Kidney (tissue), 13 donors: ENCODE measurements at regions not wholly inside any gene's neighbourhood (a gene's known extent, or its start where the extent isn't known, plus 50 kb on each side); places are given as distances from the start of the nearest gene placed in this dataset.

Experiments
- DNase-seq, 5 donors: peaks; one replicate each; pipeline ENCODE4 v3.0.0-alpha.2; 2013 to 2020
- FAIRE-seq: peaks from 2 replicates; lab custom pipeline; 2012; peaks lifted over from hg19 to GRCh38; lab: Jason Lieb, UNC
- H3K27ac ChIP-seq, 2 donors: one replicate each; pipeline ENCODE4 v1.7.0; 2013; ENCODE audit warnings: low read depth in 2 of 2, low read length in 2 of 2, inconsistent platforms in 1 of 2
- H3K27me3 ChIP-seq: one replicate; pipeline ENCODE4 v1.7.1; 2013; ENCODE audit warnings: low read length, inconsistent platforms; ENCODE audit not compliant: control insufficient read depth, insufficient read depth
- H3K36me3 ChIP-seq, 3 donors: one replicate each; pipeline versions ENCODE4 v1.7.0 to v1.7.1; 2013; ENCODE audit warnings: low read length in 3 of 3, control low read depth in 1 of 3, inconsistent platforms in 1 of 3; ENCODE audit not compliant: insufficient read depth in 3 of 3, control insufficient read depth in 2 of 3
- H3K4me1 ChIP-seq, 3 donors: one replicate each; pipeline versions ENCODE4 v1.7.0 to v1.7.1; 2013; ENCODE audit warnings: low read length in 3 of 3, inconsistent platforms in 1 of 3, low read depth in 1 of 3; ENCODE audit not compliant: control insufficient read depth in 2 of 3, insufficient read depth in 2 of 3
- H3K4me3 ChIP-seq, 3 donors: one replicate each; pipeline versions ENCODE4 v1.7.0 to v1.8.1; 2013; ENCODE audit warnings: low read length in 3 of 3, control low read depth in 1 of 3, inconsistent platforms in 1 of 3
- H3K9ac ChIP-seq, 3 donors: one replicate each; pipeline versions ENCODE4 v1.7.0 to v1.7.1; 2013; ENCODE audit warnings: low read length in 3 of 3, control low read depth in 1 of 3, inconsistent platforms in 1 of 3
- H3K9me3 ChIP-seq, 3 donors: one replicate each; pipeline versions ENCODE4 v1.7.0 to v1.7.1; 2013; ENCODE audit warnings: low read length in 3 of 3, control low read depth in 1 of 3, inconsistent platforms in 1 of 3; ENCODE audit not compliant: control insufficient read depth in 2 of 3, insufficient read depth in 1 of 3
- intact Hi-C: fragments of 100-400 bp; cut with DNase I; formaldehyde crosslinking; loops from one replicate; pipeline ENCODE4 v1.11.1; 2022
- TF ChIP-seq, protein P1 (sequence below): IDR thresholded peaks from 3 replicates; pipeline ENCODE4 v1.5.1; 2012; ENCODE audit warnings: mild to moderate bottlenecking, moderate library complexity, borderline replicate concordance; ENCODE audit not compliant: insufficient read depth; ENCODE audit errors: extremely low read depth
- donor health status: control.
- donor health status: control.
- donor health status: control.
- donor health status: control.
- donor health status: control.
- donor health status: DM: yes; HTN: yes; CAD: no.
- donor health status: Normal renal cell carcinoma (clear cell type).

DNA sequence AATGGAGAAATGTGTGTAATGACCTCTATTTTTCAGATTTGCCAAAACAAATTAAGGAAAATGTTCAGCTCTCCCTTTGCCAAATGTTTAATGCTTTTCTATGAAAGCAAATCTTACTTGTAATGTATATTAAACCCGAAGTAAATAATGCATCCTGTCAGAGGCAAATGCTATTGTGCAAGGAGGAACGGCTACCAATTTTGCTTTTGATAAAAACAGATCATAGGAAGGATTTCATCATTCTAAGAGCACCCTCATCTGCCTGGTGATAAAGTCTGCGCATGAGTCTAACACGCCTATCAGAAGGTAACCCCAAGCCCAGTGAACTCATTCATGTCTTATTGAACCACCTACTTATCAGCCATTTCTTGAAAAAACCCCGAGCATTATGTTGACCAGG is 412.4 kb upstream of the MKI67 start:
- Histone ChIP-seq H3K36me3 (no peaks in the 10 kb centered on the region), H3K9me3 (no peaks in the 10 kb centered on the region), H3K27me3 (no peaks in the 10 kb centered on the region), H3K4me3 (no peak overlapping the region), H3K9ac (no peak overlapping the region), H3K27ac (no peak overlapping the region), H3K4me1 (no peaks in the 10 kb centered on the region)
- TF ChIP-seq, protein P1, sequence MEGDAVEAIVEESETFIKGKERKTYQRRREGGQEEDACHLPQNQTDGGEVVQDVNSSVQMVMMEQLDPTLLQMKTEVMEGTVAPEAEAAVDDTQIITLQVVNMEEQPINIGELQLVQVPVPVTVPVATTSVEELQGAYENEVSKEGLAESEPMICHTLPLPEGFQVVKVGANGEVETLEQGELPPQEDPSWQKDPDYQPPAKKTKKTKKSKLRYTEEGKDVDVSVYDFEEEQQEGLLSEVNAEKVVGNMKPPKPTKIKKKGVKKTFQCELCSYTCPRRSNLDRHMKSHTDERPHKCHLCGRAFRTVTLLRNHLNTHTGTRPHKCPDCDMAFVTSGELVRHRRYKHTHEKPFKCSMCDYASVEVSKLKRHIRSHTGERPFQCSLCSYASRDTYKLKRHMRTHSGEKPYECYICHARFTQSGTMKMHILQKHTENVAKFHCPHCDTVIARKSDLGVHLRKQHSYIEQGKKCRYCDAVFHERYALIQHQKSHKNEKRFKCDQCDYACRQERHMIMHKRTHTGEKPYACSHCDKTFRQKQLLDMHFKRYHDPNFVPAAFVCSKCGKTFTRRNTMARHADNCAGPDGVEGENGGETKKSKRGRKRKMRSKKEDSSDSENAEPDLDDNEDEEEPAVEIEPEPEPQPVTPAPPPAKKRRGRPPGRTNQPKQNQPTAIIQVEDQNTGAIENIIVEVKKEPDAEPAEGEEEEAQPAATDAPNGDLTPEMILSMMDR = no peak
- intact Hi-C loops = no loop called here
- FAIRE-seq (no peak), DNase-seq (no peak)

DNA sequence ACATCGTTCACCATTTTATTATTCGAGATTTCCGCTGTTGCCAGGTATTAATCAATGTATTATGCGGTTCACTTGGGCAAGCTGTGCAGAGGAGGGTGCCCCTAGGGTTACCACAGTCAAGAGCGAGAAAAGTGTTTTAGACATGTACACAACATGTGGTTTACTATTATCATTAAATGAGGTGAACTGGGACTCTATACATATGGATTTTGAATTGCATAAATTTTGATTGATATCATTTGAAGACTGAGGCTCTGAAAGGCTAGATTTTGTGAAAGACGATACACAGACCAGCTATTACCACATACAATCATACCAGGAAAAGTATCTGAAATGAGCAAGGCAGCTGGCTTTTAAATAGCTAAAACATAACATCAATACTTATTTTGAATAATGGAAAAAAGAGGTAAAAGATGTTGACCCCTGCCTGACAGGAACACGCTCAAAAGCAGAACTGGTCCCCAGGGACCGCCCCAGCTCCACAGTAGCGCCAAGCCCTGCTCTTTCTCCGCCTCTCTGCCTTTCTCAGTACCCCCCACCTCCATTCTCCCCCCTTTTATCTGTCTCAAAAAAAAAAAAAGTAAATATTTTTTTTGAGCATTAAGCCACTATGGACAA is 413.4 kb upstream of the MKI67 start:
- FAIRE-seq (no peak), DNase-seq (no peak)
- H3K36me3 ChIP-seq = no peaks in the 10 kb centered on the region
- TF ChIP-seq, protein P1 = no peak
- H3K27ac ChIP-seq = no peak overlapping the region
- no peaks in the 10 kb centered on the region for H3K27me3 ChIP-seq
- no peaks in the 10 kb centered on the region for H3K9me3 ChIP-seq
- H3K9ac ChIP-seq = no peak overlapping the region
- no peak overlapping the region for H3K4me3 ChIP-seq
- no peaks in the 10 kb centered on the region for H3K4me1 ChIP-seq
- intact Hi-C loops = no loop called here

DNA sequence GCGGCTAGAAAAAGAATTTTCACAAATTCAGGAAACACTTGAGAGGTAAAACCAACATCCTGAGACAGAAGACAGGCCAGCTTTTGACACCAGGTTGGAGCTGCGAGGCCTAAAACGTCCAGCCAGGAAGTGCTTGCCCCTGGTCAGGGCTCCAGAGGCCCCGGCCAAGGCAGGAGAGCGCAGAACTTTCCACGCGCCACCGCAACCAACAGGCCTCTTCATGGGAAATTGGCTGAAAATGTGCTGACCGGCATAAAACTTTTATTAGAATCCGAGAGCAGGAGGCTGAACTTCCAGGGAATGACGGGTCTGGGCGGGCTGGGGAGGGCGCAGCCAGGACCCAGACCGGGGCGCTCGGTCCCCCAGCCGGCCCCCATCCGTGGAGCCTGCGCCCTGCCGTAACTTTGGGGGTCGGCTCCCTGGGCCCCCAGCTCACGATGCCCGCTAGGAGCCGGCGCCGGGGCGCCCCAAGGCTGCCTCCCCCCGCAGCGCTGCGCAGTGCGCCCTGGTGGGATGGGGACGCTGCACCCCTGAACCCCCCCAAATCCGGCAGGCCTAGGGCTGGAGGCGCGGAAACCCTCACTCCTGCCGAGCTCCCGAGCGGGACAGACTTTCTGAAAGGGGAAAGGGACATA is 414.0 kb upstream of the MKI67 start:
- DNase-seq (peak in 4 of 5 donors; percentile 35 to 67 (median 48)), FAIRE-seq (no peak)
- intact Hi-C loops = no loop called here
- Histone ChIP-seq H3K27me3 (no peaks in the 10 kb centered on the region), H3K36me3 (no peaks in the 10 kb centered on the region), H3K27ac (no peak overlapping the region), H3K4me3 (peak overlapping the region in 1 of 3 donors; percentile 37), H3K9me3 (no peaks in the 10 kb centered on the region), H3K4me1 (no peaks in the 10 kb centered on the region), H3K9ac (no peak overlapping the region)
- TF ChIP-seq, protein P1 = no peak
